Ramos (cell line): ENCODE measurements at regions not wholly inside any gene's neighbourhood (a gene's known extent, or its start where the extent isn't known, plus 50 kb on each side); places are given as distances from the start of the nearest gene placed in this dataset.

Experiments used
- in situ Hi-C: fragments of 300-500 bp; cut with MboI; formaldehyde crosslinking; loops from one replicate; pipeline ENCODE4 v1.14.3; 2022; ENCODE audit warnings: low sequenced_read_pairs; ENCODE audit not compliant: unreplicated experiment

- in situ Hi-C loops = loop anchor here (10.0 kb wide), 1 partner anchor 64 kb away; no protein-coding TSS in a partner anchor
These were observed 53.4 kb upstream of the NLK start for GRCh38 chr17:27989046-27989445.

DNA sequence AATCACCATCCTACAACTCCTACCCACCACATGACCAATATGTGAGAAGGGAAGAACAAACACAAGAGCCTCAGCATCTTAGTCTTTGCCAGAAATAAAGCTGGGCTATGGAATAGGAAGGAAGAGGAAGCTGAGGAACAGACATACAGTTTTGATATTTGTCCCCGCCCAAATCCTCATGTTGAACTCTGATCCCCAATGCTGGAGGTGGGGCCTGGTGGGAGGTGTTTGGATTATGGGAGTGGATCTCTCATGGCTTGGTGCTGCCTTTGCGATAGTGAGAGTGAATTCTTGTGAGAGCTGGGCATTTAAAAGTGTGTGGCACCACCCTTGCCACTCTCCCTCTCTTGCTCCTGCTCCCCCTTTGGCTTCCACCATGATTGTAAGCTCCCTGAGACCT, 52.4 kb upstream of the NLK start:
- in situ Hi-C loops = no loop called here

- in situ Hi-C loops = no loop called here
These were observed 51.5 kb upstream of the NLK start for GRCh38 chr17:27990979-27991378.

DNA sequence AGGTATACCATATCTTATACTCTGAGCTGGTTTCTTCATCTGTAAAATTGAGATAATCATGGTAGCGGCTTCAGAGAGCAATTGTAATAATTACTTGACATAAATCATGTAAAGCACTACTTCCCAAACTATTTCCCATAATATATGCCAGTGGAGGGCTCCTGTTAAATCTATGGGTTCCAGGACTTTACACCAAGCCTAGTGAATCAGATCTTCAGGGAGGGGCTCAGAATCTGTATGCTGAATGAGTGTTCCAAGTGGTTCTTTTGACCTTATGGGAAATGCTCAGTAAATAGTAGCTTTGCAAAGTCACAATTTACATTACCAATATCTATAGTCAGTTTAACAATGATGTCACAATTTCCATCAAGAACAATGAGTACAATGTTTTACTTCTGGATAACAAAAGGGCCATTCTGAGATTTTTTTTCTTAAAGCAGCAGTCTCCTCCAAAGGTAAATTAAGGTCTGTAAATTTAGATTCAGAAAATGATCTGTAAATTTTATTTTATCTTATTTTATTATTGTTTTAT, 50.9 kb upstream of the NLK start:
- in situ Hi-C loops = no loop called here
